GM12891 (cell line): ENCODE measurements at regions not wholly inside any gene's neighbourhood (a gene's known extent, or its start where the extent isn't known, plus 50 kb on each side); places are given as distances from the start of the nearest gene placed in this dataset.

Source experiments
- PAX5 ChIP-seq: IDR thresholded peaks from 2 replicates; pipeline ENCODE4 v1.6.1; 2011; ENCODE audit warnings: low read length, moderate library complexity, mild to moderate bottlenecking; ENCODE audit not compliant: insufficient read depth, severe bottlenecking
- POLR2A ChIP-seq: IDR thresholded peaks from 2 replicates; pipeline ENCODE4 v1.6.1; 2011; ENCODE audit warnings: low read depth, low read length, control low read depth
- POLR2AphosphoS5 ChIP-seq: IDR thresholded peaks from 2 replicates; pipeline ENCODE4 v1.6.1; 2011; ENCODE audit warnings: low read depth, low read length, control low read depth

GRCh38 chr6:9380568-9380967, 945.2 kb upstream of the SLC35B3 start:
- TF ChIP-seq POLR2AphosphoS5 (no peak), PAX5 (no peak), POLR2A (no peak)
